ENCODE measurements at regions not wholly inside any gene's neighbourhood (a gene's known extent, or its start where the extent isn't known, plus 50 kb on each side); places are given as distances from the start of the nearest gene placed in this dataset.
"Not testable (repeated sequence)": the region's sequence is repeated elsewhere in the genome, so short reads cannot be mapped to it uniquely, and the experiment has no call there.

- DNase-seq (ENCODE audit: insufficient read length, low spot score): no peak
- no peak for TF ChIP-seq POLR2A (IDR thresholded peaks at IDR 0.05; ENCODE audit: low read depth, low read length)
- no peak for TF ChIP-seq TAF1 (IDR thresholded peaks at IDR 0.05; ENCODE audit: low read depth, low read length)
- TF ChIP-seq POU2F2 (IDR thresholded peaks at IDR 0.05; ENCODE audit: low read depth, low read length): no peak
- FAIRE-seq: no peak
Observed at GRCh38 chr2:129913695-129914495, 65.6 kb upstream of the RAB6C start.

GRCh38 chr2:129914538-129915302, 64.7 kb upstream of the RAB6C start:
- TF ChIP-seq POU2F2 (IDR thresholded peaks at IDR 0.05; ENCODE audit: low read depth, low read length) (no peak), POLR2AphosphoS5 (IDR thresholded peaks at IDR 0.05; ENCODE audit: low read depth, low read length) (no peak), PAX5 (IDR thresholded peaks at IDR 0.05; ENCODE audit: insufficient read depth, low read length, severe bottlenecking) (no peak), SPI1 (IDR thresholded peaks at IDR 0.05; ENCODE audit: low read depth, low read length) (no peak), POLR2A (IDR thresholded peaks at IDR 0.05; ENCODE audit: low read depth, low read length) (no peak), TAF1 (IDR thresholded peaks at IDR 0.05; ENCODE audit: low read depth, low read length) (no peak)
- FAIRE-seq (peak; percentile 52), DNase-seq (ENCODE audit: insufficient read length, low spot score) (no peak)

- FAIRE-seq (no peak), DNase-seq (ENCODE audit: insufficient read length, low spot score) (no peak)
- TF ChIP-seq SPI1 (IDR thresholded peaks at IDR 0.05; ENCODE audit: low read depth, low read length) (no peak), TAF1 (IDR thresholded peaks at IDR 0.05; ENCODE audit: low read depth, low read length) (no peak), PAX5 (IDR thresholded peaks at IDR 0.05; ENCODE audit: insufficient read depth, low read length, severe bottlenecking) (no peak), POU2F2 (IDR thresholded peaks at IDR 0.05; ENCODE audit: low read depth, low read length) (no peak), POLR2A (IDR thresholded peaks at IDR 0.05; ENCODE audit: low read depth, low read length) (no peak)
Observed at GRCh38 chr2:129915303-129915840, 64.1 kb upstream of the RAB6C start.

- FAIRE-seq (no peak), DNase-seq (ENCODE audit: insufficient read length, low spot score) (no peak)
- no peak for TF ChIP-seq POLR2A (IDR thresholded peaks at IDR 0.05; ENCODE audit: low read depth, low read length)
Observed at GRCh38 chr2:129918604-129919003, 60.9 kb upstream of the RAB6C start.

- TF ChIP-seq POU2F2 (IDR thresholded peaks at IDR 0.05; ENCODE audit: low read depth, low read length) (no peak), PAX5 (IDR thresholded peaks at IDR 0.05; ENCODE audit: insufficient read depth, low read length, severe bottlenecking) (no peak), TAF1 (IDR thresholded peaks at IDR 0.05; ENCODE audit: low read depth, low read length) (no peak), POLR2A (IDR thresholded peaks at IDR 0.05; ENCODE audit: low read depth, low read length) (no peak), SPI1 (IDR thresholded peaks at IDR 0.05; ENCODE audit: low read depth, low read length) (no peak), POLR2AphosphoS5 (IDR thresholded peaks at IDR 0.05; ENCODE audit: low read depth, low read length) (no peak)
- FAIRE-seq: no peak
- no peak for DNase-seq (ENCODE audit: insufficient read length, low spot score)
Observed at GRCh38 chr2:129922571-129923264, 56.7 kb upstream of the RAB6C start.

- DNase-seq (ENCODE audit: insufficient read length, low spot score): no peak
- no peak for FAIRE-seq
- TF ChIP-seq POLR2AphosphoS5 (IDR thresholded peaks at IDR 0.05; ENCODE audit: low read depth, low read length) (no peak), TAF1 (IDR thresholded peaks at IDR 0.05; ENCODE audit: low read depth, low read length) (no peak), POLR2A (IDR thresholded peaks at IDR 0.05; ENCODE audit: low read depth, low read length) (no peak), SPI1 (IDR thresholded peaks at IDR 0.05; ENCODE audit: low read depth, low read length) (no peak), PAX5 (IDR thresholded peaks at IDR 0.05; ENCODE audit: insufficient read depth, low read length, severe bottlenecking) (no peak)
Observed at GRCh38 chr2:129923265-129924091, 56.0 kb upstream of the RAB6C start.

- FAIRE-seq: not testable (repeated sequence)
Observed at GRCh38 chr2:129924115-129924514, 55.4 kb upstream of the RAB6C start.

GRCh38 chr2:129925381-129925780, 54.1 kb upstream of the RAB6C start:
- FAIRE-seq (no peak), DNase-seq (ENCODE audit: insufficient read length, low spot score) (no peak)
- no peak for TF ChIP-seq TAF1 (IDR thresholded peaks at IDR 0.05; ENCODE audit: low read depth, low read length)

More at GRCh38 chr2:129924115-129924514, 55.4 kb upstream of the RAB6C start:
- DNase-seq (ENCODE audit: insufficient read length, low spot score): not testable (repeated sequence)

- TF ChIP-seq POLR2A (IDR thresholded peaks at IDR 0.05; ENCODE audit: low read depth, low read length) (no peak), TAF1 (IDR thresholded peaks at IDR 0.05; ENCODE audit: low read depth, low read length) (no peak), POLR2AphosphoS5 (IDR thresholded peaks at IDR 0.05; ENCODE audit: low read depth, low read length) (no peak), POU2F2 (IDR thresholded peaks at IDR 0.05; ENCODE audit: low read depth, low read length) (no peak), SPI1 (IDR thresholded peaks at IDR 0.05; ENCODE audit: low read depth, low read length) (no peak)
- no peak for FAIRE-seq
Observed at GRCh38 chr2:129927696-129928095, 51.8 kb upstream of the RAB6C start.

More at GRCh38 chr2:129927696-129928095, 51.8 kb upstream of the RAB6C start:
- DNase-seq (ENCODE audit: insufficient read length, low spot score): no peak
